GM18861 (cell line): ENCODE measurements at regions not wholly inside any gene's neighbourhood (a gene's known extent, or its start where the extent isn't known, plus 50 kb on each side); places are given as distances from the start of the nearest gene placed in this dataset.
A peak's percentile ranks its signal among the peaks of the same experiment; 100 is the strongest.
"Not testable (repeated sequence)": the region's sequence is repeated elsewhere in the genome, so short reads cannot be mapped to it uniquely, and the experiment has no call there.

Experiments used
- ATAC-seq: cut with Tn5 transposase; IDR thresholded peaks from one replicate; pipeline ENCODE4 v1.9.1; 2021; ENCODE audit not compliant: unreplicated experiment

DNA sequence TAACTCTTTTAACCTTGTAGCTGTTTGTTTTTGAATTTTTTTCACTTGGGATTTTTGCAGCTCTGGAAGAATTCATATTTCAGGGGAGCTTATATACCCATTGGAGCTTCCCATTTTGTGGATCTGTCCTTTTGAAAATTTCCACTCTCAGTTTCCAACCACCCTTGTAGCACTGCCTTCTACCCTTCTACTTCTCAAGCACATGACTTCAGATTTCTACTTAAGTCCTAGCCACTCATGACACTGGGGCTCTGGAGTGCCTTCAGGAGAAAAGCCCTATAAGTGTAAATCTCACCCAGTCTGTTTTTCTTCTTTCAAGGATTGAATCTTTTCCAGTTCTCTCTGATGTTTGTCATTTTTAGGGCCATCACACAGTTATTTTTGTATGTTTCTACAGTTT, 283.7 kb upstream of the KCNH7 start:
- no peak for ATAC-seq

DNA sequence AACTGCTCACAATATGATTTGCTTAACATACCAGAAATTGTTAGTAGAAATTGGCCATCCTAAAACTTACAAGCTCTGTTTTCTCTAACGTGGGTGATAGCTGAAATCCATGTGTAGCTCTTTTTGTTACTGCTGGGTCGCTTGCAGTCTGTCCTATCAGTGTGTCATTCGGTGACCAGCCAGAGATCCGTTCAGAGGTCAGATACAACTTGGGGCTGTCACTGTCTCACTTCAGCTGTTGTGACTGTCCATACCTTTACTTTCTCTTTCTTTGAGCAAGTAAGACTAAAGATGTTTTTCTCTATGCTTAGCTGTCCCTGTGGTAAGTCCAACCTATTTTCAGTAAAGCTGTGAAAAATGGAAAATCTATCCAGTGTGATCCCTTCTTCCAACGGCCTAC, 282.9 kb upstream of the KCNH7 start:
- no peak for ATAC-seq

DNA sequence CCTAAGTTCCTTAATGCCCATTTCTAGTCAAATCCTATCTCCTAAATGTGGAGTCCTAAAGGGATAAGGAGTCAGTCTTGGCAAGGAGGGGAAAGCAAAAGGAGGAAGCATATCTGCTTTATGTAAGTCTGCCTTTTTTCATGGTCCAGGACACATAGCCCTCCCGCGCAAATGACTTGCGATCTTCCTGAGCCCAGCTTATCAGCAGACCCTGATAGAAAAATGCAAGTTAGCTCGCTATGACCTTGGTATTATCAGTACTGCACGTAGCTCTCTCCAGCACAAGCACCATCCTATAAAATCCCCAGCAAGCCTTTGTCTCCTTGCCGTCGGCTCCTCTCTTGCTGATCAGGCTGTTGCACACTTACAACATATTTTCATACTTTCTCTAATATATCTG, 281.4 kb upstream of the KCNH7 start:
- no peak for ATAC-seq

DNA sequence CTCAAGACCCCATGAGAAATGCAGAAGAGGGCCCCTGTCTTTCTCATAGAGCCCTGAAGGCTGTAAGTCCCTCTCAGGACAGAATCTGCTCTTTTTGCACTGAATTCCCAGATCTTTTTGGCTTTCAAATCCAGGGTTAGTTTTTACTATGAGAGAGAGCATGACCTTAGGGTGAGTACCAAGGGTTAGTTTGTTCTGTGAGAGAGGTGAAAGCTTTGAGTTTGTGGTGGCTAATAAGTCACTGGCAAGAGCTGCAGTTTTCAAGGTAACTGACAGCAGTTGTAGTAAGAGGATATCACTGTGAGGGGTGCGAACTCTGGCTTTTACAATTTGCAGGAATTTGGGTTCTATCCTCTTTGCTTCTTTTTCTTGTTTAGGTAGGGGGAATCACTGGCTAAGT, 248.4 kb upstream of the KCNH7 start:
- no peak for ATAC-seq

DNA sequence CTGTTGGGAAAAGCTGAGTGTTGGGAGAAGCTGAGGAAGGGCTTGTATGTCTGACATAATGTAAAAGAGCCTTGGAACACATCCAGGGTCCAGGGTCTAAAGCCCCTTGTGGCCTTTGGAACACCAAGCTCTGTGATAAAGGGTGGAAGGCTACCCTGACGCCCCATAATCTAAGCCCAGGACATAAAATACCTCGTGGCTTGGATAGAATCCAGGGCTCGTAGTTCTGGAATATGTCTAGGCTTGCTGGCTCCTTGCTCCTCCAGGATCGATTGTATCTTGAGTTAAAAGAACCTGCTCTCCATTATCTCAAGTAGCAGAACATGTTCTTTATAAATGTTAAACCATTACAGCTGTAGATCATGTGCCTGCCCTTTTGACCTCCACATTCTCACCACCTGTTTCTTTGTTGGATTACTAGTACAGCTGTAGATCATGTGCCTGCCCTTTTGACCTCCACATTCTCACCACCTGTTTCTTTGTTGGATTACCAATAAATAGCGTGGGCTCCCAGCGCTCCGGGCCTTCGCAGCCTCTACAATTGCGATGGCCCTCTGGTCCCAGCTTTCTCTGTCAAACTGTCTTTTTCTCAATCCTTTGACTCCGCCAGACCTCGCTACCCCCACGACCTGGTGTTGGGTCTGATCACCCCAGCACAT, 246.9 kb upstream of the KCNH7 start:
- ATAC-seq = not testable (repeated sequence)

DNA sequence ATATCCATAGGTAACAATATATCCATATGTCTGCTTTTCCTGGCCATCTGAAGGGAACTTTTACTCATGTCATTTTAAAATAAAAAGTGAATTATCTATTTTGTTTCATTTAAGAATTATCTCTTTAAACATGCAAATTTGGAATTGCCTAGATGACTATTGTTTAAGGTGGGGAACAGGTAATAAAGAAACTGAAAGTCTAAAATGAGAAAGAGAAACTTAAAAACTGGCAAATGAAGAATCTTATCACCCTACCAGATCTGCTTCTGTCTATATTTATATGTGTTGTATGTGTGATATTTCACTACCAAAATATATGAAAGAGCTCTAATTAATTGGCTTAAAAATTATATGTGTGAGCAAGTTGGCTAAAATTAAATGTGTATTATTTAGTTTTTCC, 243.2 kb upstream of the KCNH7 start:
- ATAC-seq = no peak

DNA sequence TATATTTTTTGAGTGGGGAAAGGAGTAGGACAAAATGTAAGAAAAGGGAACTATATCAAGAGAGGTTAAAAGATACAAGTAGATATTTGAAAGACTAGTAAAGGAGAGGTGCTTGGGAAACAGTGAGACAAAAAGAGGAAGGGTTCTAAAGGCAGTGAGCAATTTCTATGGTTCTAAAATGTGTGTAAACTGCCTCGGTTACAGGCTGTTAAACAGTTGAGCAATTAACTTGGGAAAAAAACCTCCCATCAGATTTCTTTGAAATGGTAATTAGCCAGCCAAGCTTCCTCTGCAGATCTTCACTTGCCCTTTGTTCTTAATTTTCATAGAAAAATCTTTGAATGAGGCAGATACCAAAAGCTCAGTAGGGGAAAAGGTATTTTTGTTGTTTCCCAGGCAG, 238.7 kb upstream of the KCNH7 start:
- peak; percentile 46 for ATAC-seq

DNA sequence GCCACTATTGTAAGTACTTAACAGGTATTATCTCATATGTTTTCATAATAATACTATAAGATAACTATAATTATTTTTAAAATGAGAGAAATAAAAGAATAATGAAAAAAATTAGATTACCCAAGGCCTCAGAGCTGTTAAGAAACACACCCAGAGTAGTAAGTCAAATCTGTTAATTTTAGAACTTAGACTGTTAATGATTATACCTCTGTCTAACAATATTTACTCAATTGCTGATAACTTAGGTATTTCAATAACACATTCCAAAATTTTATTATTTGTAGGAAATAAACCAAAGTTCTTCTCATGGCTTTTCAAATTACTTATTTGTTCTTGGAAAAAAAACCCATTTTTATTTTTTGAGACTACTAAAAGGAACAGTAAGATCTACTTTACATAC, 227.5 kb upstream of the KCNH7 start:
- no peak for ATAC-seq

DNA sequence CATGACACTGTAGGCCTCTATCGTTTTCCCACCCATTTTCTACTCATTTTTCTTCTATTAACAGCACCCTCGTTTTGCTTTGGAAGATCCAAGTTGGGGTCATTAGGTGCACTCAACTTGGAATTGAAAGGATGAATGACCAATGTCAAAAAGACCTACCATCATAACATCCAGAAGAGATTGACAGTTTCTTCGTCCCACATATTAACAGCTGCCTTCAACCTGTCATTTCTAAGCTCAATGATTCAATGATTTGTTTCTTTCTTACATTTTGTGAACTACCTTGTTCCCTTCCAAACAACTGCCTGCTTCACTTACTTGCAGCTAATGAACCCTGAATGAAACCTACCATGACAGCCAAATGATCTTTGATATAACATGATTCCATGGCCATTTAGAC, 224.0 kb upstream of the KCNH7 start:
- no peak for ATAC-seq

DNA sequence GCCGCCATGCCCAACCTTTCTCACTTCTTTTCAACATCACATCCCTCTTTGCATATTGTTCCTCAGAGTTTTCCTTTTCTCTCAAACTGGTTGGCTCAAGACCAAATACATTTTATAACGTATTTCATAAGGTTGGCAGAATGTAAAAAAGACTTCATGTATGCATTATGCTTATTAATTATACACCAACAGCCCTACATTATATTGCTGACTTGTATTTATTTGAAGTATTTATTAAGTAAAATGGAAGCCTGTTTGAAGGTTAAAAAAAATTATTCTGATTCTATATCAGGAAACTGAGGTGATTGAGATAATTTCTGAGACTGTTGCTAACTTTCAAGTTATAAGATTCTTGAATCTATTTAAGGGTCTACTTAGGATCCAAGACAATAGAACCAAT, 208.0 kb upstream of the KCNH7 start:
- no peak for ATAC-seq

DNA sequence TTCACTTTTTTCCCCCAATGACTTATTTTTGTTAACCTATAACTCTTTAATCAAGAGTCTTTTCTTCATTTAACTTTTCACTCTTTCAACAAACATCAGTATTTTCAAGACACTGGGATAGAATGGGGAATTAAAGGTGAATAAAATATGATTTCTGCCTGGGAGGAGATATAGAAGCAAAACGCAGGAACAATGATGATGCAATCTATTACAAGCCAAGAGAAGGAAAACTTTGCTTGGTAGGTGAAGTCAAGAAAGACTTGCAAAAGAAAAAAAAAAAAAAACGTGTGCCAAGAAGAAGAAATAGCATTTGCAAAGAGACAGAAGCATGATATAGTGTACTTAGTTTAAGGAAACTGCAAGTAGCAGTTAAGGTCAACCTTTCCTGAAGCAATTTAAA, 207.3 kb upstream of the KCNH7 start:
- ATAC-seq = no peak

DNA sequence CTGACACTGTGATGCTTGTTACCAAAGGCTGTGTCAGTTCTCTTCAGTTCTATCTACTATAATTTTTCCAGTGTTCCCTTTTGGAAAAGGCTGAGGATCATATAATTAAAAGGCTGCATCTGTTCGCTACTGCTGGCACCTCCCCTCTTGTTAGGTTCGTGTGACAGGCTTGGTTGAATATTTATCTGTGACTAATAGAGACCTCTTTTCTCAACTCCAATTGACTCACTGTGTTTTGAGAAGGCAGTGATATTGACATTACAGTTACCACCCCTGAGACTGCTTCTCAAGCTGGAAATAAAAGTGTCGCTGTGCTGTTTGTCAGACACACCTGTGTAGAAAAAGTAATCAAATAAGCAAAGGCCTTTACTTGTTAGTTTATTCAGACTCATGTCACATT, 205.5 kb upstream of the KCNH7 start:
- no peak for ATAC-seq

DNA sequence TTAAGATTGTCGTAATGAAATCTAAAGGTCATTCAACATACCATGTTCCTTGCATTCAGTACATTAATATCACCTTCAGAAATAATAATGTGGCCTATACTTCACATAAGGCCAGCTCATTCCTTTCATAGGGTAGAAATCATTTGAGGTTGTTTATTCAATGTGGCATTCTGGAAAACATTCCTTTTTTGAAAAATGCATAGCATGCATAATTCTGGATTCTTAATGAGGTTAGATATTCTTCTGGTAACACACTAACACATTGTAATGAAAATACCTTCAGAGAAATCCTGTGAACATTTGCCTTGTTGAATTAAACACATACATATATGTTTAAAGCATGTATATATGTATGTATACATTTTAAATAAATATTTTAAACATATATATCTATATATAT, 204.6 kb upstream of the KCNH7 start:
- no peak for ATAC-seq

DNA sequence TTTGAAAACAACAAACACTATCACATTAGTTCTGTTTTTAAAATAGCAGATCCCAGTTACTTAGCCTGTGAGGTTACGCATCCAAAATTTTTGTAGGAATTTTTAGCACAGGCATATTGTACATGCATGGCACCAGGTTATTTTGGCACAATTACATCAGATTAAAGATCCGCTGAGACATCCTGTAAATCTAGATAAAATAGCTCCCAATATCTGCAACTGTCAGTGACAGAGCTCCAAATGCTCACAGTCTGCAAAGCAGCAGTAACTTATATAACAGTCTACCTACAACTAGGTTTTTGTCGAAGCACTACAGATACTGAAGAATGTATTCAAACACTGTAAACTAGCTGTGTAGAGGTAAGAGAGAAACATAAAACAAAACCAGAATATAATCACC, 200.7 kb upstream of the KCNH7 start:
- no peak for ATAC-seq

DNA sequence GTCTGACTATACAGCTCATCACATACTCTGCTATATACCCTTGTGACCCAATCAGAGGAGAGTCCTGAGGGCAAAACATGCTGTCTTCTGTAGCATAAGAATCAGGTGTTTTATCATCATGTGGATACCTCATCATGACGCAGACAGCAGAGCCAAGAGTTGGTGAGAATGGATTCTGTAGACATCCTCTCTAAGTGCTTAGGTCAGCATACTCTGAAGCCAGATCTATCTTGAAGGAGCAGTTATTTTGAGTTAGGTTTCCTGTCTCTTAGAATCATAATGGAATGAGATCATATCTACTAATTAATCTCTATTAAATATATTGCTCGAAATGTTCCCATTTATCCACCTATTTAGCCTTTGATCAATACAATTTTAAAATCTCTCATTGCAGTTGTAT, 190.2 kb upstream of the KCNH7 start:
- ATAC-seq = no peak

DNA sequence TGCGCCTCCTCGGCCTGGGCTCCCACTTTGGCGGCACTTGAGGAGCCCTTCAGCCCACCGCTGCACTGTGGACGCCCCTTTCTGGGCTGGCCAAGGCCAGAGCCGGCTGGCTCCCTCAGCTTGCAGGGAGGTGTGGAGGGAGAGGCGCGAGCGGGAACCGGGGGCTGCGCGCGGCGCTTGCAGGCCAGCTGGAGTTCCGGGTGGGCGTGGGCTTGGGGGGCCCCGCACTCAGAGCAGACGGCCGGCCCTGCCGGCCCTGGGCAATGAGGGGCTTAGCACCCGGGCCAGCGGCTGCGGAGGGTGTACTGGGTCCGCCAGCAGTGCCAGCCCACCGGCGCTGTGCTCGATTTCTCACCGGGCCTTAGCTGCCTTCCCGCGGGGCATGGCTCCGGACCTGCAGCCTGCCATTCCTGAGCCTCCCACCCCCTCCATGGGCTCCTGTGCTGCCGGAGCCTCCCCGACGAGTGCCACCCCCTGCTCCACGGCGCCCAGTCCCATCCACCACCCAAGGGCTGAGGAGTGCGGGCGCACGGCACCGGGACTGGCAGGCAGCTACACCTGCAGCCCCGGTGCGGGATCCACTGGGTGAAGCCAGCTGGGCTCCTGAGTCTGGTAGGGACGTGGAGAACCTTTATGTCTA, 187.7 kb upstream of the KCNH7 start:
- not testable (repeated sequence) for ATAC-seq

DNA sequence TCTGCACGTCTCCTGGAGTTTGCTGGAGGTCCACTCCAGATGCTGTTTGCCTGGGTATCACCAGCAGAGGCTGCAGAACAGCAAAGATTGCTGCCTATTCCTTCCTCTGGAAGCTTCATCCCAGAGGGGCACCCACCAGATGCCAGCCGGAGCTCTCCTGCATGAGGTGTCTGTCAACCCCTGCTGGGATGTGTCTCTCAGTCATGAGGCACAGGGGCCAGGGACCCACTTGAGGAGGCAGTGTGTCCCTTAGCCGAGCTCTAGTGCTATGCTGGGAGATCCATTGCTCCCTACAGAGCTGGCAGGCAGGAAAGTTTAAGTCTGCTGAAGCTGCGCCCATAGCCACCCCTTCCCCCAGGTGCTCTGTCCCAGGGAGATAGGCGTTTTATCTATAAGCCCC, 178.3 kb upstream of the KCNH7 start:
- ATAC-seq = not testable (repeated sequence)

DNA sequence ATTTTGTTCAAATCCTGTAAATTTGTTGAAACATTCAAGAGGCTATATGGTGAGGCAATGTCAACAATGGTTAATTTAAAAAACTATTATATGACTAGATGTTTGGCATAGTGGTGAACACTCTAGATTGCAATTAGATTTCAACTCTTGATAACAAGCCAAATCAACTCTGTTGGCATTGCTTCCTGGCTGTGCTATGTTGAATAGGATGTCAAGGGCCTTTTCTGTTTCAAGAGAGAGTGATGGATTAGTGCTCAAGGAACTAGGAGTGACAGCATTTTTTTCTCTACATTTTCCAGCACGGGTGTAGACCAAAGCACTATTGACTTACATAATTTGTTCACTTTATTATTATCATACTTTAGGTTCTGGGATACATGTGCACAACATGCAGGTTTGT, 172.4 kb upstream of the KCNH7 start:
- no peak for ATAC-seq

DNA sequence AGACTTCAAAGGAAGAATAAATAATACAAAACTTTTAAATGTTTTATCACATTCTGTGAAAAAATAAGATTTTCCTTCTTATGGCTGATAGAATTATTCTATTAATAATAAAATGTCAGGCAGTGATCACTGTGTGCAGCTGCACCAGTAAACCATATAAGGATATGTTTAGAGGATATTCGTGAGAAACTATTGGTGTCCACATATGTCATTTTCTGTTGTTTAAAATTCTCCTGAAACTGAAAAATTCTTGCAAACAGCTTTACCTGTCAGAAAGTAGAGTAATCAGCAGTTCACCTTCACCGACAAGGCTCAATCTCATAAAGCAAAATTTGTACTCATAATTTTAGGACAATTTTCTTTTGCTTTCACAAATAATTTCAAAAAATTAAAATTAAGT, 170.1 kb upstream of the KCNH7 start:
- no peak for ATAC-seq

DNA sequence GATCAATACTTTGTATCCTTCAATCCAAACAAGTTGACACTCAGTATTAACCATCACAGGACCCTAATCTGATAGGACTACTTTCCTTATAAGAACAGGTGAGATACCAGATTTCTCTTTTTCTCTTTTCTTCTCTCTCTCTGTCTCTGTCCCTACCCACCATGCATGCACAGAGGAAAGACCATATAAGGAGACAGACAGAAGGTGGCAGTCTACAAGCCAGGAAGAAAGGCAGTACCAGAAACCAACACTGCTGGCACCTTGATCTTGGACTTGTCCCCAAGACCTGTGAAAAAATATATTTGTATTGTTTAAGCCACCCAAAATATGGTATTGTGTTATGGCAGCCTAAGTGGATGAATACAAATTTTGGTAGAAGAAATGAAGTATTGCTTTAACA, 156.2 kb upstream of the KCNH7 start:
- no peak for ATAC-seq

DNA sequence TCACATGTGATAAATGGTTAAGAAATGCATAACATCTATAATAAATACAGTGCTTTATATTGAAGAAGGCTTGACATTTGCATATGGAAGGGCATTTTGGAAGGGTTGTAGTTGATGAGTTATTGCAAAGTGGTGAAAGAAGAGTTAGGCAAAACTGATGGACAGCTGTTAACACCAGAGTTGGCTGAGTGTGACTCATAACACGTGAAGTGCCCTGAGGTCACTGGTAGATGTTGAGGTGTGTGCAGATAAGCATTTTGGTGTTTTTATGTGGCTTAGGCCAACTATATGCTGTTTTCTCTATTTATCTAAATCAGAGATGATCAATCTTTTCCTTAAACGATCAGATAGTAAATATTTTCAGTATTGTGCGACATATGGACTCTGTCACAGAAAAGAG, 154.3 kb upstream of the KCNH7 start:
- ATAC-seq = no peak

DNA sequence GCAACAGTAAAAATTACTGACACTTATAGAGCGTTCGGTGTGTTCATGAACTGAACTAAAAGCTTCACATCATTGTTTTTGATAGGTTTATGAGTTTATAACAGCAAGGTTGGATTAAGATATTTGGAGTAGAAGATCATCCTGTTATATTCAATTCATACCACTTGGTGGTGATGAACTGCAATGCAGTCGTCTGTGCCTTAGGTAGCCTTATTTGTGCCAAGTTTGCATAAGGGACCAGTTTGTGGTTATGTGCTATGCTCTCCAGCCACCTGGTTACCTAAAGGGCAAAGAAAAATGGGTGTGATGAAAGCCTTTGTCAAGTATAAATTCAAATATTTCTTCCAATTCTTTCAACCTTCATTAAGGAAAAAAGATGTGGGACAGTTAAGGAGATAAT, 150.9 kb upstream of the KCNH7 start:
- no peak for ATAC-seq

DNA sequence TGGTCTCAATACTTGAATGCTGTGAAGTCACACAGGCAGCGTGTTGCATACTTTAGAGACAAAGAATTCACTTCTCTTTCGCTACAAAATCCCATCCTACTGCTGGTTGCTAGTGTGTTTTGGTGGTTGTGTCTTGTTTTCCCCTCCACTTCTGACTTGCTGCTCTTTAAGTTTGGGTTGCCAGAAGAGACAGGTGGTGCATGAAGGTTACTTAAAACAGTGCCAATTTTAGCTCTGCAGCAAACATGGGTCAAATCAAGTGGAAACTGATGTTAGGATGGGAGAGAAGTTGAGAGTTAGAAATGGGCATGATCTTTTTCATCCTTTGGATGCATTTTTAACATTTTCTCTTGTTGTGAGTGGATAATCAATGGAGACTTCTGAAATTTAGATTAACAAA, 136.2 kb upstream of the KCNH7 start:
- ATAC-seq = no peak
